ENCODE measurements at regions not wholly inside any gene's neighbourhood (a gene's known extent, or its start where the extent isn't known, plus 50 kb on each side); places are given as distances from the start of the nearest gene placed in this dataset.
"Not testable (repeated sequence)": the region's sequence is repeated elsewhere in the genome, so short reads cannot be mapped to it uniquely, and the experiment has no call there.

GRCh38 chr5:122515210-122515609 lies 203.2 kb downstream of the SNCAIP start:
- H3K4me2 ChIP-seq (ENCODE audit: low read depth, low read length); H3K79me2 ChIP-seq (ENCODE audit: low read length): not testable (repeated sequence)

GRCh38 chr5:122515709-122516431 lies 203.8 kb downstream of the SNCAIP start:
- no peak overlapping the region for H2AFZ ChIP-seq (ENCODE audit: low read length)
- H3K9me2 ChIP-seq (replicated peaks; ENCODE audit: insufficient read depth, low read length): no peaks in the 10 kb centered on the region
- H4K20me1 ChIP-seq (ENCODE audit: insufficient read depth, low read length): no peaks in the 10 kb centered on the region
- DNase-seq: peak; percentile 28
- no peaks in the 10 kb centered on the region for H3K4me1 ChIP-seq (ENCODE audit: low read length)
- no peak overlapping the region for H3K4me3 ChIP-seq (ENCODE audit: low read length)
- no peak overlapping the region for H3K4me2 ChIP-seq (ENCODE audit: low read depth, low read length)
- no peak overlapping the region for H3K27ac ChIP-seq (ENCODE audit: low read length)
- H3K27me3 ChIP-seq (replicated peaks; ENCODE audit: insufficient read depth, low read length): no peaks in the 10 kb centered on the region
- H3K9me3 ChIP-seq (replicated peaks; ENCODE audit: insufficient read depth, low read length): no peaks in the 10 kb centered on the region
- no peaks in the 10 kb centered on the region for H3K36me3 ChIP-seq (replicated peaks; ENCODE audit: insufficient read depth, low read length)
- no peaks in the 10 kb centered on the region for H3K79me2 ChIP-seq (ENCODE audit: low read length)
- TF ChIP-seq CTCF (IDR thresholded peaks at IDR 0.05; ENCODE audit: low read length): peak; percentile 47
- no peak for TF ChIP-seq EZH2 (optimal IDR thresholded peaks at IDR 0.05; ENCODE audit: low read depth, low read length)
- TF ChIP-seq EZH2phosphoT487 (IDR thresholded peaks at IDR 0.05; ENCODE audit: low read length): no peak
- no peak overlapping the region for H3K9ac ChIP-seq (ENCODE audit: low read length)
- H3F3A ChIP-seq (ENCODE audit: insufficient read depth, low read length): no peaks in the 10 kb centered on the region

More at GRCh38 chr5:122515210-122515609, 203.2 kb downstream of the SNCAIP start:
- not testable (repeated sequence) for H3K36me3 ChIP-seq (replicated peaks; ENCODE audit: insufficient read depth, low read length); H3K27me3 ChIP-seq (replicated peaks; ENCODE audit: insufficient read depth, low read length); H4K20me1 ChIP-seq (ENCODE audit: insufficient read depth, low read length); H2AFZ ChIP-seq (ENCODE audit: low read length); H3K9ac ChIP-seq (ENCODE audit: low read length); H3K4me1 ChIP-seq (ENCODE audit: low read length); H3K4me3 ChIP-seq (ENCODE audit: low read length); H3F3A ChIP-seq (ENCODE audit: insufficient read depth, low read length); DNase-seq; H3K9me2 ChIP-seq (replicated peaks; ENCODE audit: insufficient read depth, low read length); H3K27ac ChIP-seq (ENCODE audit: low read length); H3K9me3 ChIP-seq (replicated peaks; ENCODE audit: insufficient read depth, low read length)

- Histone ChIP-seq H3K27ac (ENCODE audit: low read length) (no peak overlapping the region), H3K4me3 (ENCODE audit: low read length) (no peak overlapping the region), H2AFZ (ENCODE audit: low read length) (no peak overlapping the region), H3F3A (ENCODE audit: insufficient read depth, low read length) (no peaks in the 10 kb centered on the region), H3K79me2 (ENCODE audit: low read length) (no peaks in the 10 kb centered on the region), H3K9me2 (replicated peaks; ENCODE audit: insufficient read depth, low read length) (no peaks in the 10 kb centered on the region), H3K4me1 (ENCODE audit: low read length) (no peaks in the 10 kb centered on the region), H3K9me3 (replicated peaks; ENCODE audit: insufficient read depth, low read length) (no peaks in the 10 kb centered on the region), H3K27me3 (replicated peaks; ENCODE audit: insufficient read depth, low read length) (no peaks in the 10 kb centered on the region), H4K20me1 (ENCODE audit: insufficient read depth, low read length) (no peaks in the 10 kb centered on the region), H3K9ac (ENCODE audit: low read length) (no peak overlapping the region), H3K4me2 (ENCODE audit: low read depth, low read length) (no peak overlapping the region), H3K36me3 (replicated peaks; ENCODE audit: insufficient read depth, low read length) (no peaks in the 10 kb centered on the region)
- TF ChIP-seq CTCF (IDR thresholded peaks at IDR 0.05; ENCODE audit: low read length) (no peak), EZH2 (optimal IDR thresholded peaks at IDR 0.05; ENCODE audit: low read depth, low read length) (no peak), EZH2phosphoT487 (IDR thresholded peaks at IDR 0.05; ENCODE audit: low read length) (no peak)
- no peak for DNase-seq
Observed at GRCh38 chr5:122516432-122516743, 204.4 kb downstream of the SNCAIP start.

- no peak overlapping the region for H3K27ac ChIP-seq (ENCODE audit: low read length)
- no peak overlapping the region for H3K9ac ChIP-seq (ENCODE audit: low read length)
- no peaks in the 10 kb centered on the region for H3K4me1 ChIP-seq (ENCODE audit: low read length)
- TF ChIP-seq CTCF (IDR thresholded peaks at IDR 0.05; ENCODE audit: low read length) (no peak), EZH2phosphoT487 (IDR thresholded peaks at IDR 0.05; ENCODE audit: low read length) (no peak)
- no peak overlapping the region for H2AFZ ChIP-seq (ENCODE audit: low read length)
- no peaks in the 10 kb centered on the region for H3K36me3 ChIP-seq (replicated peaks; ENCODE audit: insufficient read depth, low read length)
- H3K27me3 ChIP-seq (replicated peaks; ENCODE audit: insufficient read depth, low read length): no peaks in the 10 kb centered on the region
- DNase-seq: no peak
- no peaks in the 10 kb centered on the region for H4K20me1 ChIP-seq (ENCODE audit: insufficient read depth, low read length)
- H3K4me3 ChIP-seq (ENCODE audit: low read length): no peak overlapping the region
- H3K4me2 ChIP-seq (ENCODE audit: low read depth, low read length): no peak overlapping the region
- no peaks in the 10 kb centered on the region for H3K9me3 ChIP-seq (replicated peaks; ENCODE audit: insufficient read depth, low read length)
- H3K9me2 ChIP-seq (replicated peaks; ENCODE audit: insufficient read depth, low read length): no peaks in the 10 kb centered on the region
- no peaks in the 10 kb centered on the region for H3F3A ChIP-seq (ENCODE audit: insufficient read depth, low read length)
- H3K79me2 ChIP-seq (ENCODE audit: low read length): no peaks in the 10 kb centered on the region
Observed at GRCh38 chr5:122517091-122517490, 205.1 kb downstream of the SNCAIP start.

Measured in MM.1S (cell line).